ENCODE measurements at regions not wholly inside any gene's neighbourhood (a gene's known extent, or its start where the extent isn't known, plus 50 kb on each side); places are given as distances from the start of the nearest gene placed in this dataset.

GRCh38 chr1:116224561-116224960 is 113.4 kb downstream of the MAB21L3 start:
- no peak for TF ChIP-seq CTCF (IDR thresholded peaks at IDR 0.05)
- TF ChIP-seq EZH2 (IDR thresholded peaks at IDR 0.05; ENCODE audit: borderline replicate concordance, insufficient read depth, low read depth, low read length, poor library complexity, severe bottlenecking), result no peak
